Ramos (cell line): ENCODE measurements at regions not wholly inside any gene's neighbourhood (a gene's known extent, or its start where the extent isn't known, plus 50 kb on each side); places are given as distances from the start of the nearest gene placed in this dataset.
"Not testable (repeated sequence)": the region's sequence is repeated elsewhere in the genome, so short reads cannot be mapped to it uniquely, and the experiment has no call there.

Experiments
- in situ Hi-C: fragments of 300-500 bp; cut with MboI; formaldehyde crosslinking; loops from one replicate; pipeline ENCODE4 v1.14.3; 2022; ENCODE audit warnings: low sequenced_read_pairs; ENCODE audit not compliant: unreplicated experiment

DNA sequence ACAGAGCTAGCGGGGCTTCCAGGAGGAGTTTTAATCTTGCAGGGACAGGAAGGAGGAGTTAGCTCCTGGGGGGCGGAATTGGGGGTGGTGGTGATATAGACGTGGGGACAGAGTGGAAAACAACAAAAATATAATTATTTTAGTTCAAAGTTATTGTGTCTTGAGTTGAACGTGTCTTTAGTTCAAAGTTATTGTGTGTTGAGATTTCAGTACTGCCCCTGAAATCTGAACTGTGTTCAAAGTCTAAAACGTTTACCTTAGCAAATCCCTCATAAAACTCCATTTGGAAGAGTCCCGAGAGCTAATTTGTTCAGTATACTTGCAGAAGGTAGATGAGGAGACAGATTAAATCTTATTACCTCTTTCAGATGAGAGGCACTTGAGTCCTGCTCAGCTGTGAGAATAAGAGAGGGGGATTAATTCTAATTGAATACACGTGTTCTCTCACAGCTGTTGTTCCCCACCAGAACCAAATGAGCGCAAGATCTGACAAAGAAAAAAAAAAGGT, 132.4 kb upstream of the ALDH3B2 start:
- in situ Hi-C loops, result not testable (repeated sequence)

GRCh38 chr11:67806183-67806582, 131.8 kb upstream of the ALDH3B2 start:
- in situ Hi-C loops, result not testable (repeated sequence)

DNA sequence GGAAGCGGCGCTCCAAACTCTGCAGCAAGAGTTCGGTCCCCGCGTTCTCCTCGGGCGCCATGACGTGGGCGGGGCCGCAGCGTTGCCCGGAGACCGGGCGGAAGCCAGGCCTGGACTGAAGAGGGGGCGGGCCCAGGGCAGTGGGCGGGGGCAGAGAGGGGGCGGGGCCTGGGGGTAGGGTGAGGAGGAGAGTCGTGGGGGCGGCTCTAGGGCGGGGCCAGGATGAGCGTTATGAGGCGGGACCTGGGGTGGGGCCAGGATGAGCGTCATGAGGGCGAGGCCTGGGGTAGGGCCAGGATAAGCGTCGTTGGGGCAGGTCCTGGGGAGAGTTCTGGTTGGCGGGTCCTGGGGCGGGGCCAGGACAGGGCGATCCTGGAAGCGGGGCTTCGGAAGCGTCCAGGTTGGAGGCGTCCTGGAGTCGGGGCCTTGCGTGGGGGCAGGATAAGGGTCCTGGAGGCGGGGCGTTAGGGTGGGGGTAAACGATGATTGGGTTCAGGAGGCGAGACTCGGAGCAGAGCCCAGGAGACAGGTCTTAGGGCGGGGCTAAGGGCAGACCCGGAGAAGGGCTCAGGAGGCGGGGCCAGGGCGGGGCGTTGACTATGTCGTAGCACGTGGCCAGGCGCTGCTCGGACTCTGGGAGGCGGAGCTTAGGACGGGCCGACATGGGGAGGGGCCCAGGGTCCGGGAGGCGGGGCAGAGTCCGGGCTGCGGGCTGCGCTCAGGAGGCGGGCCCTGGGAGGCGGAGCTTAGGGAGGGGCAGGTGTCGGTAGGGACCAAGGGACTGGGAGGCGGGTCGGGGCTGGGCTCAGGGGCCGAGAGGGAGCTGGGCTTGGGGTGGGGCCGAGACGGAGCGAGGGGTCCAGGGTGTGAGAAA, 131.1 kb upstream of the ALDH3B2 start:
- in situ Hi-C loops, result not testable (repeated sequence)

- in situ Hi-C loops, result not testable (repeated sequence)
These were observed 130.2 kb upstream of the ALDH3B2 start for GRCh38 chr11:67804435-67805252.

- in situ Hi-C loops, result not testable (repeated sequence)
These were observed 129.1 kb upstream of the ALDH3B2 start for GRCh38 chr11:67803519-67803918.

DNA sequence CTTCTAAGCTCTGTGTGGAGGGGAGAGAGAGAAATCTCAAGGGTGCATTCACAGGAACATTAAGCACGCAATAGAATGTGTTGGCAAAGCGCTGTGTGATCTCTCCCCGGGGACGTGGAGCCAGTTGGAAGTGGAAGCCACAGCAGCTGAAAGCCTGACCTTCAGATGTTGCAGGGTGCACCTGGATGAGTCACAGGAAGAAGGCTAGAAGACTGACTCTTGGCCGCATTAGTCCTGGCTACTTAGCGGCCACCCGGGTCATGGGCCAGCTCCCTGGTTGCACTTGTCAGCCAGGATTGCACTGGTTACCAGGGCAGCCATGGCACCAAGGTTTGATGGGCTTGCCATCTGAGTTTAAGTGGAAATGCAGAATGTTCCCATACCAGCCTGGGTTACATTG, 128.6 kb upstream of the ALDH3B2 start:
- in situ Hi-C loops, result not testable (repeated sequence)

DNA sequence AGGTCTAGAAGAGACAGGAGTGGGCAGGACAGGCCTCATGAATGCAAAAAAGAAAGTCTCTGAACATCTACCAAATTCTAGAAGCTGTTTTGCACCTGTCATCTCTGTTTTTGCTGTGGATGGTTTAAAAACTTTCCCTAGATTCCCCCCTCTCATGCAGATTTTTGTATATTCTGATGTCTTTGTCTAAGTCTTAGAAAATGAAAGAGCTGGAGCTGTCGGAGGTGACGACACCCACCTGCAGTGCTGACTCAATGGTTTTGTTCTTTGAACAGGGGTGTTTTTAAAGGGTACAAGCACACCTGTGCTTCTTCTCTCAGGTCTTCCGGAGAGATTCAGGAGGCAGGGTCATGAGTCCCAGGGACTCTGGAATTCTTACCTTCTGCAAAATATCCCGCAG, 128.2 kb upstream of the ALDH3B2 start:
- in situ Hi-C loops, result not testable (repeated sequence)

DNA sequence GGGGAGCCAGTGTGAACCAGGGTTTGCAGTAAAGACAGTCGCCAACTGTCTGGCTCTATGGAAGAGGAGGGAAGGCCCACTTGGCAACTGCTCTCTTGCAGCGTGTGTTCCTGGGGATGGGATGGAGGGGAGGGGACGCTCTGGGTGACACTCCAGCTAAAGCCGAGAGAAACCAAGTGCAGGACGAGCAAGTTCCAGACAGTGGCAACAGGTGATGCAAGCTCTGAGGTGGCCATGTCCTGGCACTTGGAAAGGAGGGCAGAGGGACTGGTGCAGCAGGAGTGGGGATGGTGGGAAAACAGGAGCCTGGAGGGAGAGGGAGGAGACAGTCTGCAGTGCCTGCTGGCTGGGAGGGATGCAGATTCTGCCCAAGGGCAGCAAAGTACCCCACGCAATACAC, 127.0 kb upstream of the ALDH3B2 start:
- in situ Hi-C loops, result not testable (repeated sequence)

DNA sequence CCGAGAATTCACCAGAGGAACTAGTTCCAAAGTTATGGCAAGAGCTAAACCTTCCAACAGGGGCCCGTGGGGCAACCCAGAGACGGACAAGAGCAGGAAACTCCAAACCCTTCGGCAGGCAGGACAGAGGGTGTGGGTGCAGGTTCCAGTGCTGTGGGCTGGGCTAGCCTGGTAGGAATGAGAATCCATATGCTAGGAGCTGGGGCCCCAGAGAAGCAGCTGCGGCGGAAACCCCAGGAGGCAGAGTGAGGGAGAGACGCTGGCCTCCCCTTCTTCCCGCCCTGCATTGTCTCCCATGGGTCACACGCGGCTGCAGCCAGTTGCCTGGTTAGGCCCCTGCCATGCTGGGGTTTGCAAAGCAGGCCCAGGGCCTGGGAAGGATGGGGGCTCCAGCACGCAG, 126.2 kb upstream of the ALDH3B2 start:
- in situ Hi-C loops, result not testable (repeated sequence)

DNA sequence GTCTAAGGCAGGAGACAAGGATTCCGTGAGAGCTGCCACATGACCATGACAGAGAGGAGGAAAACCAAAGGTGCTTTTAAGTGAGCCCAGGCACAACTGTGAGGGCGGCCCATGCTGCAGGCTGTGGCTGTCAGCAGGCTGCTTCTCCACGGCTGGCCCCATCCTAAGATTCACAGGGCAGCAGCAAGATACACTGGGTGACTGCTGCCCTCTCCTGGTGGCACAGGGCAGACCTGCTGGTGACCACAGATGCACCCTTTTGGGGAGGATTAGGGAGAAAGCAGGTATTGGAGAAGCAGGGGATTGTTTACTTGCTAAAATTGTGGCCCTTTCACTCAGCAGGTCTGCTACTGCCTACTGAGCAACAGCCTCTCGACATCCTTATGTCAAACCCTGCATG, 125.4 kb upstream of the ALDH3B2 start:
- in situ Hi-C loops, result loop anchor here (10.0 kb wide), 2 partner anchors 85 to 225 kb away; no protein-coding TSS in a partner anchor

GRCh38 chr11:67797726-67798521, 123.5 kb upstream of the ALDH3B2 start:
- in situ Hi-C loops, result loop anchor here (10.0 kb wide), 2 partner anchors 83 to 223 kb away; no protein-coding TSS in a partner anchor

- in situ Hi-C loops, result loop anchor here (10.0 kb wide), 2 partner anchors 81 to 221 kb away; no protein-coding TSS in a partner anchor
These were observed 121.3 kb upstream of the ALDH3B2 start for GRCh38 chr11:67795746-67796145.

GRCh38 chr11:67793750-67794149, 119.3 kb upstream of the ALDH3B2 start:
- in situ Hi-C loops, result loop anchor here (10.0 kb wide), 2 partner anchors 79 to 219 kb away; no protein-coding TSS in a partner anchor

DNA sequence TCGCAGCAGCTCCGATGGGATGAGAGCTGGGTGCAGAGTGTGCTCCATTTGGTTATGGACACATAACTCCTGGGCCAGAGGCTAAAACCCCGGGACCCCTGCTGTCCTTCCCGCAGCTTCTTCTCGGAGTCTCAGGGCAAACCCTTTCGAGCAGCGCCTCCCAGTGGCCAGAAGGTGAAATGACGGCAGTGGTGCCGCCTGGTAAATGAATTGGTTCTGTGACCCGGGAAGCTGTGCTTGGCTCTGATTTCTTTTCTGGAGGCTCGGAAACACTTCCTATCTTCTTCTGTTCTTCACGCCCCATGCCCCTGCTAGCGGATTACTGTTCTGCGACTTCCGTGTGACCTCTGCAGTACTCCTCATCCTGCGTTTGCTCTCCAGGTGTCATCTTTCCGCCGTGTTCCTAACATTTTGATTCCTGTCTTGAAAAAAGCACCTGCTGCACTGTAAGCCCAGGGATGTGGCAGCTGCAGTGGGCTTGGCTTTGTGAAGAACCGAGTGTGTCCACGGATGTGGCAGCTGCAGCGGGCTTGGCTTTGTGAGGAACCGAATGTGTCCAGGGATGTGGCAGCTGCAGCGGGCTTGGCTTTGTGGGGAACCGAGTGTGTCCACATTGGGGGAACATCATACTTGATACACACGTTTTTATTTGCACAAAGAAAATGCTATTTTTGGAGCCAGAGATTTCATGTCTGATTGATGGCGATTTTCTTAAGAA, 118.0 kb upstream of the ALDH3B2 start:
- in situ Hi-C loops, result loop anchor here (10.0 kb wide), 2 partner anchors 78 to 218 kb away; no protein-coding TSS in a partner anchor

DNA sequence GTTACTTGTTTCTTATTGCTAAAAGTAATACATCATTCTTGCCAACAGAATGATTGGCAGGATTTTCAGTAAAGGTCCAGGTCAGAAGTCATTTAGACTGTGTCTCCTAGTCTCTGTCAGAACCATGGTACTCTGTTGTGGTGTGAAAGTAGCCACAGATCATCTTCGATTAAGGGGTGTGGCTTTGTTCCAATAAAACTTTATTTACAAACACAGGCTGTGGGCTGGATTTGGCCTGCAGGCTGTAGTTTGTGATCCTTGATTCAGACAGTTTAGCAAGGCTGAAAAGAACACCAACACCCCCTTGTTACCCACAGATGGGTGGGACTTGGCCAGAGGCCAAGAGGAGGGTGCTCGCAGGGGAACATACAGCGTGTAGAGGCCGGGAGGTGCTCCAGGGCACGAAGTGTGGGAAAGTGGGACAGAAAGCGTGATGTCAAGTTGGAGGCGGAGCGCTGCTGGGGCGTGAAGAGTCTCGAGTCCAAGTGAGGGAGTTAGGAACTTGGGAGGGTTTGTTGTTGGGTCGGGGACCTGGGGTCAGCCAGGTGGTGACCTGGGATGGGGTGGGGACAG, 117.3 kb upstream of the ALDH3B2 start:
- in situ Hi-C loops, result loop anchor here (10.0 kb wide), 2 partner anchors 77 to 217 kb away; no protein-coding TSS in a partner anchor

GRCh38 chr11:67788341-67788695, 113.9 kb upstream of the ALDH3B2 start:
- in situ Hi-C loops, result loop anchor here (5.0 kb wide), 1 partner anchor 156 kb away; no protein-coding TSS in a partner anchor

GRCh38 chr11:67787681-67788340, 113.4 kb upstream of the ALDH3B2 start:
- in situ Hi-C loops, result loop anchor here (5.0 kb wide), 1 partner anchor 156 kb away; no protein-coding TSS in a partner anchor

GRCh38 chr11:67781967-67782366, 107.5 kb upstream of the ALDH3B2 start:
- in situ Hi-C loops, result not testable (repeated sequence)
